HG03280 (cell line): ENCODE measurements at regions not wholly inside any gene's neighbourhood (a gene's known extent, or its start where the extent isn't known, plus 50 kb on each side); places are given as distances from the start of the nearest gene placed in this dataset.

Experiments
- ATAC-seq: cut with Tn5 transposase; IDR thresholded peaks from one replicate; pipeline ENCODE4 v1.9.1; 2021; ENCODE audit warnings: mild to moderate bottlenecking, moderate library complexity; ENCODE audit not compliant: unreplicated experiment

DNA sequence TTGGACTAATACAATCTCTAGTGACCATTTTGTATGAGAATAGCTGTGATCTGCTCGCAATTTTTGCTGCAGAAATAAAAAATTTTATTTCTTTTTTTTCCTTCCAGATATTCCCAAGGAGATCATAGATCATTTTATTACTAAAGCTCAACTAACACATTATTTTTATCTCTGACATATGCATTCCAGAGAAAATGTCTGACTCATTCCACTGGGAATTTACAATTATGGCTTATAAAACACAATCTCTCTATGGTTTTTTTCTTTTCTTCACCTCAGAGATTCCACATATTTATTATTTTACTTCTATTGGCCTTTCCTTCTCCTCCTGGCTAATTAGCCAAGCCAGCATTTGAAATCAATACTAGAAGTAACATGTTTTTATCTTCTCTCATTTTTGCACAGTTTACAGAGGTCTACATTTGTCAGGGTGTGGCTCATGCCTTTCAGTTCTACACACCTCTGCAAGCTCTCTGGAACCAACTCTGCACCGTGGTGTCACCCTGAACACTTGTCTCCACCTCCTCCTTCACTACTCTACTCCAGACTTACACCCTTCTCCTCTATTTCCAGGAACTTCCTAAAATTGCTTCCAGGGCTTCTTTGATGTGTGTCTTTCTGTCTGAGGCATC, 59.8 kb upstream of the GPM6A start:
- ATAC-seq, result no peak

- ATAC-seq, result no peak
Observed at GRCh38 chr4:175873707-175874106, 61.6 kb upstream of the GPM6A start.

GRCh38 chr4:175874306-175874705, 62.2 kb upstream of the GPM6A start:
- no peak for ATAC-seq

DNA sequence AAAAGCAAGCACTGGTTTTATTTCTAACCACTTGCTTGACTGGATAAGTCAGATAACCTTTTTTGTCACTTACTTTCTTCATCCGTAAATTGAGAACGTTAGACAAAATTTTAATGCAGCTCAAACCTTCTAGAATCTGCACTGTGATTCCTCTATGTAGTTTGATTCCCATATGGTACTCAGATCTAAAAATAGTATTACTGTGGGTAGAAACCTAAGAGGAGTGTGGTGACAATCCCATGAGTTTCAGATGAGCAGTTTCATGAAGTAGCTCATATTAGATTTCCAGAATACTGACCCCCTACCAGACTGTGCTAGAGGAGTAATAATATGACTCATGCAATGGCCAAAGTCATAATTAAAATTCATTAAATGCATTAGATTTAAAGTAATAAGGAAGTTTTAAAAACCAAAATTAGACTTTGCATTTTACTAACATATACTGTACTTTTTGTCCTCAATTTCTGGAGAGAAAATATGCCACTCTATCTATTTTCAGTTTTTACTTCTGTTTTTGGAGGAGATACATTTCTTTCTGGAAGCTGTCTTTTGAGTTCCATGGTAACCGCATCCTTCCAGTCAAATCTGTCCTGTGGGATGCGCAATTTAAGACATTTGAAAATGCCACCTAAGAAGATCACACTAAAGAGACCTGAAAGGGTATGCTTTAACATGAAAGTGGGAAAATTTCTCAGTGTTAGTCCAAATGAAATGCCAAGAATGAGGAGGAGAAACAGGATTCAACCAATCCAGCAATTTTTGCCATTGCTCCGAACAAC, 64.1 kb upstream of the GPM6A start:
- ATAC-seq, result no peak

GRCh38 chr4:175882891-175883290, 70.8 kb upstream of the GPM6A start:
- no peak for ATAC-seq

GRCh38 chr4:175884048-175884447, 72.0 kb upstream of the GPM6A start:
- ATAC-seq, result no peak

GRCh38 chr4:175891231-175891630, 79.2 kb upstream of the GPM6A start:
- ATAC-seq, result no peak

DNA sequence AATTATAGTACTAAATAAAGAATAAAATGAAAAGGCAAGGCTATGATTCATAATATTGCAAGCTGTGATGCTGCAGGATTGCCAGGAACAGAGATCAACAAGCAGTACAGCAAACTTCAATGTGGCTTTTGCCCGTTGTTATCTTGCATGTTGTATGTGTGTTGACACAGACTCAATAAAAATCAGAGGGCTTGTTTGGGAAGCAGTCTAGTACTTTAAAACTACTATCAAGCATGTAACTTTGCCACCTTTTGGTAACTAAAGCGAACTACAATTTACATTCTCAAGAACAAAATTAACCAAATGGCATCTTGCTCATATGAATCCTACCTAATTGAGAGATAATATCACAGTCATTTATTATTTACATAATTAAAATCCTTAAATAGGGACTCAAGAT, 79.8 kb upstream of the GPM6A start:
- no peak for ATAC-seq

DNA sequence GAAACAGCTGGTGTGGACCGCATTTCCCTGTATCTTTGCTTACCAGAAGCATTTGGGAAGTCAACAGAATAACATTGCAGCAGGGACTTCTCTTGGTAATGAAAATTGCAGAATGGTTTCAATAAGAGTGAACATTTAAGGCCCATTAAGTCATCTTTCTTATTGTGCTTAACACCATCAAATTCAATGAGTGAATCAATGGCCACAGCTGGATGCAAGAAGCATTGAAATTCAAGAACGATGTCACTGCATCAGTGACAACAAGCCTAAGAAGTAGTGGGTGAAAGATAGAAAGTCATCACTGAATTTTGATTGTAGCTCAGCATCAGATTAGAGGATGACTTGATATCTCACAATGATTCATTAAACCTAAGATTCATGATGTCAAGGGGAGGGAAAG, 93.9 kb upstream of the GPM6A start:
- ATAC-seq, result no peak

DNA sequence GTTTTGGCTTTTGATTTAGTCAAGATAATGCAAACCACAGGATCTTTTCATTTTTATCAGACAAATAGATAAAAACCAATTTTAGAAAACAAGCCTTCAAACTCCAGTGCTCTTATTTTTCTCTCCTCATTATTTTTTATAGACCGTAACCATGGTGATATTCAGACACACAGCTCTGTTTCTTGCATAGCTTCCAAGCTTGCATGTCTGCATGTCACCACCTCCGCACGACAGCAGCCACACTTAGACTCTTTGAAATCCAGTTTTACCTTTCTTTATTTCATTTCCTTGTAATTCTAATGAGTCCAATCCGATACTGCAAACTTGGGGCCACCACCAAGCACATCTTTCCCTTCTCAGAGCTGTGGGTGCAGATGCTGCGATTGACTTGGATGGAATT, 94.3 kb upstream of the GPM6A start:
- no peak for ATAC-seq

GRCh38 chr4:175910700-175911099, 98.6 kb upstream of the GPM6A start:
- ATAC-seq, result no peak

DNA sequence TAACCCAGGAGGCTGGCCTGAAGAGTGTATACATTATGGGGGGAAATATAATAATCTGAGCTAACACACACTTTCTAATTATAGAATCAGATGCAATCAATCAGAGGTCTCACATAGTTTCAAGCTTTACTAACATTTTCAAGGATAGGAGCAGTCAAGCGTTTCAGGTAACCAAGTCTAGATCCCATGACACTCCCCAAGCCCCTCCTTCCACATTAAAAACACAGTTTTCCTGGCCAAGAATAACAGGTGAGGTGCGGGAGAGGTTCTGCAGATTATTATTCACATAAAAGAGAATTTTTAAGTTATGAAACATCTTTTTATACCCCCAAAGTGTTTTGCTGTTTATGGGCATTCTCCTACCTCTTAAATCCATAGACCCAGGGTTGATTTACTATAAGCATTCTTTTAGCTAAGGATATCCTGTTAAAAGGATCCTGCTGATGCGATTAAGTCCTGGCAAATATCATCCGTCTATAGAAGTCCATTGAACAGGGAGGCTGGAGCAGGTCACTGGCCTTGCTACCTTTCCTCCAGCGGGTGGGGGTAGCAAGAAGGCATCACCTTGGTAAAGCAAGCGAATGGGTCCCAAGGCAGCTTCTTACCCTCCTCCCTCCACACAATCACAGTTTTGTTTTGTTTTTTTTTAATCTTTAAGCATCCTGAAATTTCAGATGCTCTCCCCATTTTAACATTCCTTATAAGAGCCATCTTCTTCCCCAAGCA, 104.7 kb upstream of the GPM6A start:
- ATAC-seq, result no peak

DNA sequence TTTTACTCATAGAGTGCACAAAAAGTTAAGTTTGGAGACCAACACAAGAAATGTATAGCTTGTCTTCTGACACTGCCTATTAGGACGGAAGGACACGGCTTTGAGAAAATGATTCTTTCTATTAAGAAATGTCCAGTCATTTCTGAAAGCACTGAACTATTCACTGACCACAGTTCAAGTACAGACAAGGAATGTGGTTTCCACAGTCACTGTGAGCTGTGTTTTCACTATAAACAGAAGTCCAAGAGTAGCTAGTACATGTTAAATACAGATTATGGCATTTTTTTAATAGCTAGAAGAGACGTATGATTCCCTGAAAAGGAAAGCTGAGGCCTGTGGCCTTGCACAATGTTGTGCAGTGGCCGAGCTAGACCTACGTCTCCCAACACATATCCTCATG, 115.1 kb upstream of the GPM6A start:
- no peak for ATAC-seq

GRCh38 chr4:175929441-175929840, 117.4 kb upstream of the GPM6A start:
- no peak for ATAC-seq

DNA sequence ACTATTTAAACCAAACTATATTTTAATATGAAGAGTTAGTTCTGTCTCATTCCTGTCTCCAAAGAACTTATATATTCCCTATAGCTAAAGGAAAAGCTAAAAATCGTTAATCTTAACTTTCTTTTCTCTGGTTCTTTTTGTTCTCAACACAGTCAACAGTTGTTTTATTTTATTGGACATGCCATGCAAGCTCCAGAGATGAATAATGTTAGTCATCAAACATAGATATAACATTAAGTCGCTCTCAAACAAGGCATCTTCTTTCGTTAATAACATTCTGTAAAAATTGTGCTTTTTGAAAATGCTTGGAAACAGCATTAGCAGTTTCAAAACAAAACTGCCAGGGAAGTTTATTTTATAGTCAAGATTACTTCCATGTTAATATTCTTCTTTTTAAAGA, 117.9 kb upstream of the GPM6A start:
- ATAC-seq, result no peak

DNA sequence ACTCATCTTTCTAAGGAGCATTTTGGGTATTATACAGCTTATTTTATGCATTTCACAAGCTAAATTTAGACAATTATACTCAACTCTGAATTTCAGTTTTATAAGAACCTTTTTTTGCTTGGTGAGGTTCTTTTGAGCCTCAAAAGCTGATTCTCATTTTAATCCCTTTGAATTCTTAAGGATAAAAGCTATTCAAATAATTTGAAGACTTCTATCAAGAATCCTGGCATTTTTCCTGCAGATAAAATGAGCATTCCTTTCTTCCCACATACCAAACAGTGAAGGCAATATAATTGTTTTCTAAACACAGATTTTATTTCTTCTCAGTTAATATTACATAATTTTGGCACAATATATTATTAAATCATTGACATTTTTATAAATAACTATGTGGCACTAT, 118.4 kb upstream of the GPM6A start:
- no peak for ATAC-seq

GRCh38 chr4:175932116-175932515, 120.1 kb upstream of the GPM6A start:
- no peak for ATAC-seq

DNA sequence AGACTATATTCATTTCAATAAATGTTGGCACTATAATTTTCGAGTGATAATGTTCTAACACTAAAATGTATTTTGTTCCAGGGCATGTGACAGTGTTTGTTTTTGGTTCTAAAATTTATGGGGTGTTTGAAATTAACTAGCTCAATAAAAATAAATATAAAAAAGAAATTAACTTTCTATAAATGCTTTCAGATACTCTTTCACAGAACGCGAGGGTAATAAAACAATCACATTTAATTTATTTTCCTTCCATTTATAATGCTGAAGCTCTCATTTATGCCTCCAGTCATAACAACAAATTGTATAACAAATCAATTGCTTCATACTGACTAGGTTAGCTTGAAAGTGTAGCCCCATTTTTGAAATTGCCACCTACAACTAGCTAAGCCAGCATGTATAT, 122.4 kb upstream of the GPM6A start:
- ATAC-seq, result no peak

DNA sequence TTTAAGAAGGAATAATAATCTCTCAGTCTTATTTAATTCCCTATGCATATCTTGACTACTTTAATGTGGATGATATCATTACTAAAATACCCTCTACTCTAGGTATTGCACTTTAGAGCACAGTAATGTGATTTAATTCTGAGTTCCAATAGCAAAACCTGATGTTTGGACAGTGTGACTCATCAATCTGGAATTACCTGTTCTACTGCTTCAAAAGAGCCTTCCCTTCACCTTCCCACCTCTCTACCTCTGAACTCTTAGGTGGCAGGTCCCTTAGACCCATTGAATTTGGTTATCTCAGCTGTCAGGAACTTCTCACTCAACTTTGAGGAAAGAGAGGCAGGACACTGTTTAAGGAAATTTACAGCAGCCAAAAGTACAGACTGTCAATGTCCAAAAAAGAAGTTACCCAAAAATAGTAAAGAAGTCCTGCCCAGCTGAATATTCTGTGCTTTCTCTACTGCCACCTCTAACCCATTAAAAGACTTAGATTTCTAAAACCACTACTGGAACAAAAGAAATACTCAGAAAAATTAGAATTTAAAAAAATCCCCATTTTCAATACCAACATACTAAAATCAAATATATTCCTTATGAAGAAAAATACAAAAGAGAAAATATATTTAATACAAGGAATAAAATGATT, 123.1 kb upstream of the GPM6A start:
- ATAC-seq, result no peak

- no peak for ATAC-seq
Observed at GRCh38 chr4:175944126-175944910, 121.3 kb upstream of the WDR17 start.
